ENCODE measurements at regions not wholly inside any gene's neighbourhood (a gene's known extent, or its start where the extent isn't known, plus 50 kb on each side); places are given as distances from the start of the nearest gene placed in this dataset.

- no peak for TF ChIP-seq CTCF (IDR thresholded peaks at IDR 0.05; ENCODE audit: low read depth, low read length)
- no peak for TF ChIP-seq POLR2A (IDR thresholded peaks at IDR 0.05; ENCODE audit: extremely low read depth, insufficient read length)
- TF ChIP-seq MAX (IDR thresholded peaks at IDR 0.05; ENCODE audit: low read depth, low read length): no peak
These were observed 428.3 kb downstream of the GADD45G start for GRCh38 chr9:90033028-90033650.
